ENCODE measurements at regions not wholly inside any gene's neighbourhood (a gene's known extent, or its start where the extent isn't known, plus 50 kb on each side); places are given as distances from the start of the nearest gene placed in this dataset.

DNA sequence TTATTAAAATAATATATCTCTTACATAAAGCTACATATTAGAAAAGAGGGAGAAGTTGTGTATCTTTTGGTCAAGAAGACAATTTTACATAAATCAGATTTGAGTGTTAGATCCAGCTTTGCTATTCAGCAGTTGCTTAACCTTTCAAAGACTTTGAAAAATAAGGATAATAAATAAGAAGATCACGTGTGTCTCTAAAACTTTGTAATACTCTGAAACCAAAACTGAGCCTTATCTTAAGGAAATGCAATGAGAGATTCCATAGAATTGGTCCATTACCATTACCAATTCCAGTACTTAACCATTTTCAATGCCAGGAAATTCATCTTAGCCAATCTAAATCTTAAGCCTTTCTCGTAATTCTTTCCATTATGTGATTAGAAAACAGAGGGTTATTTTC lies 89.2 kb upstream of the COL5A2 start:
- FAIRE-seq = no peak

DNA sequence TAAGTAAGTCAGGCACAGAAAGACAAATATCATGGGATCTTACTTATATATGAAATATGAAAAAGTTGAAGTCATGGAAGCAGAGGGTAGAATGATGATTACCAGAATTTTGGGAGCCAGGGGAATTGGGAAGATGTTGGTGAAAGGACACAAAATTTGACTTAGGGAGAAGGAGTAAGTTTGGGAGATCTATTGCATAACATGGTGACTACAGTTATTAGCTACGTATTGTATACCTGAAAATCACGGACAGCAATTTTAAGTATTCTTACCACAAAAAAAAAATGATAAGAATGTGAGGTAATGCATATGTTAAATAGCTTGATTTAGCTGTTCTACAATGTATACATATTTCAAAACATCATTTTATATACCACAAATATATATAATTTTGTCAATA lies 94.2 kb upstream of the COL5A2 start:
- no peak for FAIRE-seq

DNA sequence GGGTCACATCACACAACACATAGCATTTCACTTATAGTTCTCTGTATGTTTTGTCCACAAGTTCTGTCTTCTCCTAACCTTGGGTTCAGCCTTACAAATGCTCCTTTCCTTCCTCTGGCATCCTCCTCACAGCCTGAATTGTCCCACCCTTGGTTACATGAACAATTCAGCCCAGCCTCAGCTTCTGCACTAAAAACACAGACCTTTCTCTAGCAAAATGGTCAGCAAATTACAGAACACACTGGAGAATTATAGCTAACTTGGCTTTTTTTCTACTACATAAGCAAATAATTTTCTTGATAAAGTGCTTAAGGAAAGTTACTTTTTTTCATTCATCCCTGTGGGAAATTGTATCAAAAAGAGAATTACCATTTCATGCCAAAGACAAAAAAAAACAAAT lies 94.8 kb upstream of the COL5A2 start:
- FAIRE-seq = no peak

DNA sequence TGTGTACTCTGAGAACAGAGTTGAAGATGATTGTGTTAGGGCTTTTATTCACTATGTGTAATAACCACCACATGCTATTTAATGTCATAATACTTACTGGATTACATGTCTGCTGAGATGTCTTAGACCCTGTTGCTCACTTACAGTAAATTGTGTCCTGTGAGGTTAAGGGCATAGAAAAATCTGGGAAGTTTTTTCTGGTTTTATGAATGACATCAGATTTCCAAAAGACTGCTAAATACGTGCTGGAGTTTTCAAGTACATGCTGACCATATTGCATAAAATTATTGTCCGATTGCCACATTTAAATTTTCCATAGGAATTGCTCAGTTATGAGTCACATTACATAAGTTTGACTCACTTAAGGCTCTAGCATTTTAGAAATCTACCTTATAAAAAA lies 96.7 kb upstream of the COL5A2 start:
- FAIRE-seq = no peak

DNA sequence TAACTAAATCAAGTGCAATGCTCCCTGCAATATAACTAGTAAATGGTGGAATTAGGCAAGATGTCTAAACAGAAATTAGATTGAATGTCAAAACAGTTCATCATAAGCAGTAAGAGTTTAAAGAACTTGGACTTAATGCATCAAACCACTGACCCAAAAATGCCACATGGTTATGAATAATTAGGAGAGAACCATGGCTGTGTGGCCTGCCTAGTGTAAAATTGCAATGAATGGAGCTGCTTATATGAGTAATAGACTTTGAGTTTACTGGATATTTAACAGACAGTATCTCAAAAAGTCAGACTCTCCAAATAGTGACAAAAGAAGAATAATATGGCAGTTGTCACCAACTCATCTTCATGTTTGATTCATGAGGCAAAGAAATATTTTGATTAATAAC lies 101.6 kb upstream of the COL5A2 start:
- no peak for FAIRE-seq

DNA sequence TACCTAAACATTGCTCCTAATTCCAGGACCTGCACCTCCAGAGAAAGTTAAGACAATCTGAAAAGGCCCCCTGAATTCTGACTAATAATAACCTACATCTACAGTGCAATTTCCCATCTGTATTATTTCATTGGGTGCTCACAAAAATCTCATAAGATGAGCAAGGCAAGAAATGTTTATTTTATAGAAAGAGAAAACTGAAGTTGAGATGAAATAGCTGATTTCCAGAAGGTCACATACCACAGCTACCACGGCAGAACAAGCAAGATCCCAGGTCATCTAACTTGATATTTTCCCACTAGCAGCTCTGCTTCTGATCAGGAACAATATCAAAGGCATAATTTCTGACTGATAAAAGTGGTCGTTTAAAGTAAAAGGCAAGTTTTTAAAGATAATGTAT lies 105.8 kb upstream of the COL5A2 start:
- no peak for FAIRE-seq

DNA sequence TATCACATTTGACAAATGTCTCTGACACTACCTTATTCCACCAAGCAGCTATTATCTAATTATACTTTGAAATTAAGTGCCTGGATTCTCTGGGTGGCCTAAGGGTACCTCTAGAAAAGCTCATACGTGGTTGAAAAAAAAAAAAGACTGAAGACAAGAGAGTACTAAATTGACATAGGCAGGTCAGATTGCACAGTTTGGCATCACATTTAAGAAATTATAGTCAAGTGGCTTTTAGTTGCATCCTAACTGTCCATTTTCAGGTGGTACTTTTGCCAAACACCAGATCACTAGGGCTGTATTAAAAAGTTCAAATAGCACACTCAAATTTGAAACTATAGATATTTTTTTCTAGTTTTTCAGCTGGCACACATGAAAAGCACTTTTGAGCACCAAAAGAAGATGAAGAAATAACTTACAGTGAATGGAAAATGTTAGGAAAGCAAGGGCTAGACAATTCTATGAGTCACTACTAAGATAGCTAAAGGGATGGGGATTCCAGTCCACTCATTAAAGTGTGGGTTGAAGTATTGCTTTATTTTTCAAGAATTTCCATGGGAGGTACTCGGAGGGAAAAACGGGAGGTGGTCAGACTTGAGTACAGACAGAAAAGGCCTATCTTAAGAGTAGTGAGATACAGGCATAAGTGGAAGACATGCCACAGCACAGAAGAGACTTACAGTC lies 106.5 kb upstream of the COL5A2 start:
- no peak for FAIRE-seq

DNA sequence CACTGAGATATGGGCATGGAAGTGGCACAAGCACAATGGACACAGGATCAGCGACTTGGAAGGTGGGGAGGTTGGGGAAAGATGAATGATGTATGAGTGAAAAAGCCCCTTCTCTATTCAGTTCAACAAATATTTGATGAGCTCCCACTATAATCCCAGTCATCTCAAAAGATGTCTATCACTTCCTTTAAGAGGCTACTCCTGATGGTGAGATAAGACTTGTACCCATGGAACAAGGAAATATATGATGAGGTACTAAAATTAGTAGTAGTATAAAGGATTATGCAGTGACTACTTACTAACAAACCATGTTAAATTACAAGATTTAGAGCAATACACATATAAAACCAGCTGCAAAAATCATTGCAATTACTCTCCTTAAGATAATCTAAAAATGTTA lies 107.8 kb upstream of the COL5A2 start:
- no peak for FAIRE-seq

DNA sequence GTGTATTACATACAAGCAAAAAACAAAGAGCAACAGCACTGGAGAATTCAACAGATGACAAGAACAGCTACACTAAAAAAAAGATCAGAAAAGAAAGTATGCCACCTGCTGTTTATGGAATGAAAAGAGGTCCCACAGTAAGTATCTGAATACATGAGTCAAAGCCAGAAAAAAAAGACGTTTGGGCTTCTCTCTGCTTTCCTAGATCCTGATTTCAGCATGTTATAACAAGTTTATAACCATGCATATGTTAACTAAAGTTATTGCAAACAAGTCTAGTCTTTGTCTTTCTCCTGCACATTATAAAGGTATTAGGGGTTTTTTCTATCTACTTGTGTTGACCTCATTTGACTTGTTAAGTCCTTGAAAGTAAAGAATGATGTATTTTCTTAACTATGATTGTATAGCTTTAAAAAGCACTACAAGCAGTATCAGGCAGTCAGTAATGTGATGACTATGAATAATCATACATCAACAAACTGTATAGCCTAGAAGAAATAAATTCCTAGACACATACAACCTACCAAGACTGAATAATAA lies 108.5 kb upstream of the COL5A2 start:
- FAIRE-seq = peak; percentile 99

DNA sequence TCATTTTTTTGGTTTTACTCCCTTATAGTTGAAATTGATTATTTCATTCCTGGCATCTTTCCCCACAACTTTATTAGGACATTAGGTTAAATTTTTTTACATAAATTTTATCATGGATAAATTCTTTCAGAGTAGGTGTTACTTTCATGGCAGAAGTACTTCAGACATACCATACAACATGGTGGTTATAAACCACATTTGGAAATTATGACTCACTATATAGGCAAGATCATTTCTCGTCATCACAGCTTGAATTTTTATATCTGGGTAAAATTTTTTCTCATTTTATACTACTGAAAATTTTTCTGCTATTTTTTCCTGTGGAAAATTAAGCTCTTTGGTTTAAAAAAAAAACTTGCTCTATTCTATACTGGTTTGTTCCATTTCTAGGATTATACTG lies 111.9 kb upstream of the COL5A2 start:
- FAIRE-seq = peak; percentile 31

DNA sequence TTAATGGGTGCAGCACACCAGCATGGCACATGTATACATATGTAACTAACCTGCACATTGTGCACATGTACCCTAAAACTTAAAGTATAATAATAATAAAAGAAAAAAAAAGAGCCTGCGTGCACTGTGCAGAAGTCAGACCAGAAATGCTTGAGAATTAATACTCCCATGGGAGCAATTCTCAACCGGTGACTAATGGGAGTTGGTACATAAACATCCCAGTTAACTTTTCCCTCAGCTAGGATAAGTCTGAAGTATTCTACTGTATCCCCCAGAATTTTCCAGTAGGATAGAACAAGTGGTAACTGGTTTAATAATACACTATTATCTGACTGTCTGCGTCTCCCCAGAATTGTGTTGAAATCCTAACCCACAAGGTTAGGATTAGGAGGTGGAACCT lies 113.6 kb upstream of the COL5A2 start:
- no peak for FAIRE-seq

DNA sequence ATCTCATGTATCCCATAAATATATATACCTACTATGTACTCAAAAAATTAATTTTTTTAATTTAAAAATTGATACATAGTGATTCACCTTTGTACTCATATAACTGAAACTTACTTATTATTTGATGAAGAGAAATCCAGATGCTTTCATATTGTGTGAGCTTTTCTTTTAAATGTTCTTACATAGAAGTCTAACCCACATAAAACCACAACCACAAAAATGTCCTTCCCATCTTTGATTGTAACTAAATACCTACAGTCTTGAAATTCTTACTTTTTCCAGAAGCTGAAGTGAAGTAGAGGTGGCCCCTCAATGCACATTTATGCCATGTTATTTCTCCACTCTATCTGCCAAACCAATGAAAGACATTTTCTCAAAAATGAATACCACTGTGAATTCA lies 117.9 kb upstream of the COL5A2 start:
- FAIRE-seq = no peak

DNA sequence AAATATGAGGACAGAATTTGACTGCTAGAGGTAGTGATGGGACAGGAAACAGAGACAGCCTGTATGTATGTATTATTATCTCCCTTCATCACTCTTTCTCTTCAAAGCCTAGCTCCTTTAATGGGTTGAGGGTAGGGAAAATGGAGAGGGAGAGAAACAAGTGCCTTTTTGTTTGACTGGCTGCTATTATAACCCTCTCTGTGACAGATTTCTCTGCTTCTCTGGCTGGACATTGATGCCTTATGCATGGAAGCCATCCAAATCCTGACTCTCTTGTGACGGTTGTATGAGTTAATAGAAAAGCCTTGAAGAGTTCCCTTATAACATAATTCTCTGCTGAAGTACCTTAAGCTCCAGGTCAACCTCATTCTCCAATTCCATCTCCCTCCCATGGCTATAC lies 118.5 kb upstream of the COL5A2 start:
- no peak for FAIRE-seq

DNA sequence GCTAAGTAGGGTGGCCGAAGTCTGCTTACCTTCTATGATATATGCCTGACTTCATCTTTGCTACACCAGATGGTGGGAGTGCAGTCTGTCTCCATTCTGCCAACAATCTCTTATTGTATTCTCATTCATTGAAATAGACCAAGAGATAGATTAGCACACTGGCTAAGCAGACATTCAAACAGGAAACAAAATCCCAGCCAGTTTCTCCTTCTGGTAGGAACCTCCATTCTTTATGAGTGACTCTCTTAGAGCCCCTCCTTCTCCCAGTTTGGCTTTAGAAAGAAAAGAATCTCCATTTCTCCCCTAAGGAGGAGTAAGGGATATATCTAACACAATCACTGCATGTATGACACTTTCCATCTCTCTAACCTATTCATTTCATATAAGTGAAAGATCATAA lies 118.9 kb upstream of the COL5A2 start:
- no peak for FAIRE-seq

DNA sequence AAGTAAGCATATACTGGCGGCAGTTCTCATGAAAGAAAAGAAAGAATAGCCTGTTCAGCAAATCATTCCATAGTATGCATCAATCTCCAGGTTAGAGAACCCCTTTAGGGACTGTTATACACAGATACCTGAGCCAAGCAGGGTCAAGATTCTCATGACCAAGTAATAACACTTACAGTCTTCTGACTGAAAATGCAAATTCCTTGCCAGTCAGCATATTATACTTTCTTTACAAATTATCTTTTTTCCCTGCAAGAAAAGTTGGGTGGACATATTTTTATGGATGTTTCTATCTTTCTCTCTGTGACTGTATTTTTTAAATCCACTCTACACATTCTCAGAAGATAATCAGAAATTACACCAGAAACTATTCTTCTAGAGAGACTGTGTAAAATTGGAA lies 120.4 kb upstream of the COL5A2 start:
- no peak for FAIRE-seq

DNA sequence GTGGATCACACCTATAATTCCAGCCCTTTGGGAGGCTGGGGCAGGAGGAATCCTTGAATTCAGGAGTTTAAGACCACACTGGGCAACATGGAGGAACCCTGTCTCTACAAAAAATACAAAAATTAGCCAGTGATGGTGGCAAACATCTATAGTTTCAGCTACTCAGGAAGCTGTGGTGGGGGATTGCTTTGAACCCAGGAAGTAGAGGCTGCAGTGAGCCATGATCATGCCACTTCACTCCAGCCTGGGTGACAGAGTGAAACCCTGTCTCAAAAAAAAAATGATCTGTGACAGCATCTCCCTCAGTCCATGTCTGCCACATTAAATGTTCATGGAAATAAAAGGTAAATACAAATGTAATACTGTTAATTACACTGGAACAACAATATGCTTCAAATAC lies 121.4 kb upstream of the COL5A2 start:
- FAIRE-seq = no peak

DNA sequence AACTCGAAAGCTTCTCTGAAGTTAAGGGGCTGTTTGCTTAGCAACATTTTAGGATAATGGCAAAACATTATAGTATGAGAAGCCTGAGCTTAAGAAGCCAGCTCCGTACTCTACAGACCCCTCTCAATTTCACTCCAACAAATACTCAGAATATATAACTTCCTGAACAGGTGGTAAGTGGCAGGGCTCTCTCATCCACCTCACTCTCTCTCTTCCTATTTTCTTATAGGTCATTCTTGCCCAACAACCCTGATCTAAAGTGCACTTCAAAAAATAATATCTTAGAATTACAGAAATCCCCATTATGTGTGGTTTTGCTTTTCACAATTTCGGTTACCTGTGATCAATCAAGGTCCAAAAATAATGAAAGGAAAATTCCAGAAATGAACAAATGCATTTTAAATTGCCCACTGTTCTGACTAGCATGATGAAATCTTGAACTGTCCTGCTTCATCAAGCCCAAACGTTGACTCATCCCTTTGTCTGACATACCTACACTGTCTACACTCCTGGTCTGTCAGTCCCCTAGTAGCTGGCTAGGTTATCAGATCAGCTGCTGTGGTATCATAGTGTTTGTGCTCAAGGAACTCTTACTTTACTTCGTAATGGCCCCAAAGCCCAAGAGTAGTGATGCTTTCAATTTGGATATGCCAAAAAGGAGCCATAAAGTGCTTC lies 122.8 kb upstream of the COL5A2 start:
- no peak for FAIRE-seq

DNA sequence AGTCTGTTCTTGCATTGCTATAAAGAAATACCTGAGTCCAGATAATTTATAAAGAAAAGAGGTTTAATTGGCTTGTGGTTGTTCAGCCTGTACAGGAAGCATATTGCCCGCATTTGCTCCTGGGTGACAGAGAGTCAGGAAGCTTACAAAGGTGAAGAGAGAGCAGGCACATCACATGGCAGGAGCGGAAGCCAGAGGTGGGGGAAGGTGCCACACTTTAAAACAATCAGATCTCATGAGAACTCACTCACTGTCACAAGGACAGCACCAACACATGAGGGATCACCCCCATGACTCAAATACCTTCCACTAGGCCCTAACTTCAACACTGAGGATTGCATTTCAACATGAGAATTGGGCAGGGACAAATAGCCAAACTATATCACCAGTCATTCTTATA lies 124.8 kb upstream of the COL5A2 start:
- FAIRE-seq = no peak

DNA sequence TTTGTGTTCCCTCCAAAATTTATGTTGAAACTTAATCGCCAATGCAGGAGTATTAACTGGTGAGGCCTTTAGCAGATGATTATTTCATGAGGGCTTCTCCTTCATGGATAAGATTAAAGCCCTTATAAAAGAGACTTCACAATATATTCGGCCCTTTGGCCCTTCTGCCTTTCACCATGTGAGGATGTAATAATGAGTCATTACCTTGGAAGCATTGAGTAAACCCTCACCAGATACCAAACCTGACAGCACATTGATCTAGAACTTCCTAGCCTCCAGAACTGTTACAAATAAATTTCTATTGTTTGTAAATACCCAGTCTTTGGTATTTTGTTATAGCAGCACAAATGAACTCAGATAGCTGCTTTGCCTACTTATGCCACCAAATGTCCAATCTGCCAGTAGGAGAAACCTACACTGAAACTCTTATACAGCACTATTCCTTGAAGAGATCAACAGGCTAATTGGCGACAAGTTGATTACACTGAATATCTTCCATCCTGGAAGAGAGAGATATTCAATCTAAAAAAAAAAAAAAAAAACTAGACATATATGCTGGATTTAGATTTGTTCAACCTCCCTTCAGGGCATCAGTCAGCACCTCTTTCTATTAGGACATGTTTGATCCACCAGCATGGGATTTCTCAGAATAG lies 125.9 kb upstream of the COL5A2 start:
- FAIRE-seq = no peak

DNA sequence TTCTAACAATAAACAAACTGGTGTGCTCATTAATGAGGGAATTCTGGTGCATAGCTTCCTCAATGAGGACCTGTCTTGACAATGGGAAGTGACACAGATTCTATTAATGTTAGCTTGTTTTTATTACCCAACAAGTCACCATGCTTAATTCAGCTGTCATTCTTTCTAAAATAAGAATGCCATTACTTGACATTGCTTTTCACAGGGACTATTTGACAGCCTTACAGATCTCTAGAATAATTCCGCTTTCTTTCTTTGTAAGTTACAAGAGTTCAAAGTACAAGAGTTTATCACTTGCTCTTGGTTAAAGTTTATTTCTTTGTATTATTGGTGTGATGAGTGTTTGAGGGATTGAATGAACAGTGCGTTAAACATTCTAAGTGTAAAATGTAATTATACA lies 127.0 kb upstream of the COL5A2 start:
- FAIRE-seq = no peak

DNA sequence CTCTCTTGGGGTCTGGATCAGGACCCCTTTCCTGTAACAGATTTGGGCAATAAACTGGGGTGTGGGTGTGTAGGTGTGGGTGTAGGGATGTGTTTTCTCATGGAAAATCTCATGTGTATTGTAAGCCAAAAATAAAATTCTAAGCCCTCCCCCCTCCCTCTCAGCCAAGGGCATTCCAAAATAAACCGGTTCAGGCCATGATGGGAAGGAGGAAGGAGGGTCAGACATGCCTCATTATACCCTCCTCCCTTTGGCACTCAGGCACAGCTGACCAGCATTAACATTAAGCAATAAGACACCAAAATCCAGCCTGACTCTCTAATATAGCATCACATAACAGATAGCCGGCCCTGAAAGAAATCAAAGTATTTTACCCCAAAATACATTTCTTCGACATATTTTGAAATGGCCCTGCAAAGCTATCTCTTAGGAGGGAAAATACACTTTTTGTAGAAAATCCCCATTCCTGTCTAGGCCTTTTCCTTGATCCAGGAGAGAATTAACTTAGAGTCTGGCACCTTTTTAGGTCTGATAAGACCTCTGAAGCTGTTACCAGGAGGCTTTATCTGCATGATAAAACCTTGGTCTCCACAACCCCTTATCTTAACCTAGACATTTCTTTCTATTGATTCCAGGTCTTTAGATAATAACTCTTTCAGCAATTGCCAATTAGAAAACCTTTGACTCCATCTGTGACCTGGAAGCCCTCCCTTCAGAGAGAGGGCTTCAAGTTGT lies 128.7 kb upstream of the COL5A2 start:
- no peak for FAIRE-seq

DNA sequence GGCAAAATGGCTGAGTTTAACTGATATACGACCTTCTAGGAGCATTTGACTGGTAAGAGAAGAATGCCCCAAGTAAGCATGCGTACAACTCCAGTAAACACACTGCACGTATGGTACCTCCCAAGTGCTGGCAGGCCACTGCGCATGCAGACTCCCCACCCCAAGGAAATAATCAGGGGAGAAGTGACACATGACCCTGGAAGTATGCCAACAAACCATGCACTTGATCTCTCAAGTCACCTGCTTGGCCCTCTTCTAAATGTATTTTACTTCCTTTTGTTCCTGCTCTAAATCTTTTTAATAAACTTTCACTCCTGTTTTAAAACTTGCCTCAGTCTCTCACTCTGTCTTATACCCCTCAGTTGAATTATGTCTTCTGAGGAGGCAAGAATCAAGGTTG lies 129.8 kb upstream of the COL5A2 start:
- FAIRE-seq = no peak

DNA sequence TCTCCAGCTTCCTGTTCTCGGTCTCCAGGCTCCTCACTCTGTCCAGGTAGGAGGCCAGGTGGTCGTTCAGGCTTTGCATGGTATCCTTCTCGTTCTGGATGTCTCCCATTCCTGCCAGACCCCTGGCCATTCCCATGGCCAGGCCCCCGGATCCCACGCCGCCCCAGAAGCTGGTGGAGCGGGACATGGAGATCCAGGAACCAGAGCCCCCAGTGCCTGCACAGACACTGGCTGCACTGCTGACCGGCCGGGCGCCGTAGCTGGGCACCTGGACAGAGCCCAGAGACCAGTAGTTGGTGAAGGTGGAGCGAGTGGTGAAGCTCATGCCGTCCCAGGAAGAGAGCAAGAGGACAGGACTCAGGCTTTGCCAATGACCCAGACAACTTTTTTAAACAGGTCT lies 129.1 kb upstream of the WDR75 start:
- no peak for FAIRE-seq

DNA sequence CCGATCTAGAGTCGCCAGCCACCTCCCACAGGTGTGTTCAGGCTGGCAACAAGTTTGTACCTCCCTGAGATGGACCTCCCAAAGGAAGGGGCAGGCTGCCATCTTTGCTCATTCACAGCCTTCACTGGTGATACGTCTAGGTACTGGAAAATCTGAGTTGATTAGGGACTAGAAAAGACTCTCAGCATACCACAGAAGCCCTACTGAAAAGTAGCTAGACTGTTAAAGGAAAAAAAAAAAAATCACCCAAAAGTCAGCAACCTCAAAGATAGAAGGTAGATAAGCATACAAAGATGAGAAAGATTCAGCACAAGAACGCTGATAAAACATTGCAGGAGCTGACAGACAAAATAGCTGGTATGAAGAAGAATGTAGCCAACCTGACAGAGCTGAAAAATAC lies 128.6 kb upstream of the WDR75 start:
- FAIRE-seq = no peak

All from G401.6 (cell line).